D341Med (cell line): ENCODE measurements at regions not wholly inside any gene's neighbourhood (a gene's known extent, or its start where the extent isn't known, plus 50 kb on each side); places are given as distances from the start of the nearest gene placed in this dataset.

ENCODE experiments used
- DNase-seq: peaks from one replicate; pipeline ENCODE4 v3.0.0; 2012; ENCODE audit warnings: low spot score

- no peak for DNase-seq
Observed at GRCh38 chr6:22068561-22069305, 228.1 kb downstream of the PRL start.

- no peak for DNase-seq
Observed at GRCh38 chr6:22069306-22069800, 227.5 kb downstream of the PRL start.

GRCh38 chr6:22071270-22072041, 225.4 kb downstream of the PRL start:
- no peak for DNase-seq

GRCh38 chr6:22072949-22073348, 223.9 kb downstream of the PRL start:
- no peak for DNase-seq

- no peak for DNase-seq
Observed at GRCh38 chr6:22073516-22074198, 223.2 kb downstream of the PRL start.

GRCh38 chr6:22078288-22078687, 218.5 kb downstream of the PRL start:
- no peak for DNase-seq

GRCh38 chr6:22078802-22079545, 217.9 kb downstream of the PRL start:
- no peak for DNase-seq

GRCh38 chr6:22079783-22080182, 217.1 kb downstream of the PRL start:
- DNase-seq, result no peak

GRCh38 chr6:22081709-22082108, 215.1 kb downstream of the PRL start:
- no peak for DNase-seq

- peak; percentile 38 for DNase-seq
Observed at GRCh38 chr6:22082218-22082617, 214.6 kb downstream of the PRL start.

- DNase-seq, result no peak
Observed at GRCh38 chr6:22083119-22083518, 213.7 kb downstream of the PRL start.

GRCh38 chr6:22087960-22088706, 208.7 kb downstream of the PRL start:
- DNase-seq, result no peak

- DNase-seq, result no peak
Observed at GRCh38 chr6:22091424-22091948, 205.3 kb downstream of the PRL start.

GRCh38 chr6:22095836-22096235, 201.0 kb downstream of the PRL start:
- DNase-seq, result no peak

- DNase-seq, result peak; percentile 39
Observed at GRCh38 chr6:22098601-22099031, 198.2 kb downstream of the PRL start.

GRCh38 chr6:22099231-22099630, 197.6 kb downstream of the PRL start:
- DNase-seq, result peak; percentile 44

- no peak for DNase-seq
Observed at GRCh38 chr6:22099923-22100322, 196.9 kb downstream of the PRL start.

- no peak for DNase-seq
Observed at GRCh38 chr6:22101163-22101562, 195.7 kb downstream of the PRL start.

GRCh38 chr6:22102671-22103070, 194.2 kb downstream of the PRL start:
- DNase-seq, result no peak

- no peak for DNase-seq
Observed at GRCh38 chr6:22106451-22106850, 190.4 kb downstream of the PRL start.

GRCh38 chr6:22106961-22107360, 189.9 kb downstream of the PRL start:
- no peak for DNase-seq
